H9 (cell line): ENCODE measurements at regions not wholly inside any gene's neighbourhood (a gene's known extent, or its start where the extent isn't known, plus 50 kb on each side); places are given as distances from the start of the nearest gene placed in this dataset.

ENCODE experiments used
- DNase-seq: peaks from one replicate; pipeline ENCODE4 v3.0.0-alpha.2; 2017
- H2AFZ ChIP-seq: one replicate; pipeline ENCODE4 v1.6.1; 2013; ENCODE audit warnings: mild to moderate bottlenecking, low read length, control low read depth, moderate library complexity
- H2AK5ac ChIP-seq: 2 replicates; pipeline ENCODE4 v1.6.1; 2013; ENCODE audit warnings: low read length, control low read depth, mixed read lengths; ENCODE audit not compliant: insufficient read length
- H2BK120ac ChIP-seq: one replicate; pipeline ENCODE4 v1.6.1; 2013; ENCODE audit warnings: low read depth, mild to moderate bottlenecking, low read length, control low read depth, inconsistent platforms; ENCODE audit not compliant: poor library complexity, severe bottlenecking
- H2BK12ac ChIP-seq: 2 replicates; pipeline ENCODE4 v1.6.1; 2013; ENCODE audit warnings: low read length, control low read depth, mixed read lengths, low read depth; ENCODE audit not compliant: insufficient read length
- H2BK15ac ChIP-seq: 2 replicates; pipeline ENCODE4 v1.6.1; 2013; ENCODE audit warnings: low read depth, low read length, control low read depth
- H2BK20ac ChIP-seq: one replicate; pipeline ENCODE4 v1.6.1; 2013; ENCODE audit warnings: low read depth, mild to moderate bottlenecking, low read length, control low read depth, inconsistent platforms; ENCODE audit not compliant: poor library complexity, severe bottlenecking
- H2BK5ac ChIP-seq: 2 replicates; pipeline ENCODE4 v1.6.1; 2013; ENCODE audit warnings: low read length, control low read depth, mixed read lengths; ENCODE audit not compliant: insufficient read length
- H3K14ac ChIP-seq: 2 replicates; pipeline ENCODE4 v1.6.1; 2013; ENCODE audit warnings: low read length, control low read depth; ENCODE audit not compliant: insufficient read depth
- H3K18ac ChIP-seq: 2 replicates; pipeline ENCODE4 v1.6.1; 2013; ENCODE audit warnings: low read depth, mild to moderate bottlenecking, mixed read lengths, low read length, control low read depth; ENCODE audit not compliant: insufficient read length
- H3K23ac ChIP-seq: 2 replicates; pipeline ENCODE4 v1.6.1; 2013; ENCODE audit warnings: low read length, control low read depth, mixed read lengths, low read depth; ENCODE audit not compliant: insufficient read length
- H3K23me2 ChIP-seq: 2 replicates; pipeline ENCODE4 v1.6.1; 2013; ENCODE audit warnings: low read depth, mild to moderate bottlenecking, mixed read lengths, low read length, control low read depth; ENCODE audit not compliant: insufficient read length, poor library complexity, severe bottlenecking
- H3K27ac ChIP-seq: 2 replicates; pipeline ENCODE4 v1.5.1; 2013; ENCODE audit warnings: low read length, control low read depth, mixed read lengths, low read depth; ENCODE audit not compliant: insufficient read length
- H3K27me3 ChIP-seq: 2 replicates; pipeline ENCODE4 v1.6.1; 2013; ENCODE audit warnings: low read length, control low read depth, inconsistent platforms; ENCODE audit not compliant: insufficient read depth
- H3K4ac ChIP-seq: 2 replicates; pipeline ENCODE4 v1.6.1; 2013; ENCODE audit warnings: low read depth, mild to moderate bottlenecking, control low read depth, inconsistent platforms, low read length, moderate library complexity
- H3K4me1 ChIP-seq: 2 replicates; pipeline ENCODE4 v1.6.1; 2013; ENCODE audit warnings: low read length, control low read depth, inconsistent platforms; ENCODE audit not compliant: insufficient read depth
- H3K4me2 ChIP-seq: 2 replicates; pipeline ENCODE4 v1.6.1; 2013; ENCODE audit warnings: low read length, control low read depth, mixed read lengths; ENCODE audit not compliant: insufficient read length, insufficient read depth
- H3K56ac ChIP-seq: 2 replicates; pipeline ENCODE4 v1.6.1; 2013; ENCODE audit warnings: low read depth, mild to moderate bottlenecking, mixed read lengths, low read length, control low read depth; ENCODE audit not compliant: insufficient read length
- H3K79me1 ChIP-seq: 2 replicates; pipeline ENCODE4 v1.6.1; 2013; ENCODE audit warnings: low read depth, mild to moderate bottlenecking, moderate library complexity, low read length, control low read depth, inconsistent platforms; ENCODE audit not compliant: insufficient read depth, poor library complexity, severe bottlenecking
- H3K79me2 ChIP-seq: 2 replicates; pipeline ENCODE4 v1.6.1; 2013; ENCODE audit warnings: low read length, control low read depth, inconsistent platforms; ENCODE audit not compliant: insufficient read depth
- H3K9ac ChIP-seq: 2 replicates; pipeline ENCODE4 v1.6.1; 2013; ENCODE audit warnings: low read length, control low read depth, mixed read lengths; ENCODE audit not compliant: insufficient read length; ENCODE audit errors: extremely low read depth
- H3K9me3 ChIP-seq: one replicate; pipeline ENCODE4 v1.6.1; 2013; ENCODE audit warnings: low read depth, low read length, inconsistent platforms; ENCODE audit not compliant: control insufficient read depth
- H3T11ph ChIP-seq: one replicate; pipeline ENCODE4 v1.6.1; 2013; ENCODE audit warnings: mild to moderate bottlenecking, low read length, control low read depth, inconsistent platforms
- H4K20me1 ChIP-seq: one replicate; pipeline ENCODE4 v1.6.1; 2013; ENCODE audit not compliant: control insufficient read depth, insufficient read length, insufficient read depth
- H4K5ac ChIP-seq: 2 replicates; pipeline ENCODE4 v1.6.1; 2013; ENCODE audit warnings: low read depth, mild to moderate bottlenecking, mixed read lengths, low read length, control low read depth; ENCODE audit not compliant: insufficient read length
- H4K8ac ChIP-seq: replicated peaks from 2 replicates; pipeline ENCODE4 v1.6.1; 2013; ENCODE audit warnings: low read length, control low read depth, mixed read lengths, low read depth; ENCODE audit not compliant: insufficient read length
- H4K91ac ChIP-seq: 2 replicates; pipeline ENCODE4 v1.6.1; 2013; ENCODE audit warnings: low read depth, mild to moderate bottlenecking, moderate library complexity, mixed read lengths, low read length, control low read depth; ENCODE audit not compliant: insufficient read length
- H3K27ac Mint-ChIP-seq, 3 experiments: 2 replicates in 2 of 3; 3 replicates in 1 of 3; pipeline ENCODE4 v1.8.0; 2020 to 2021; ENCODE audit warnings: mixed read lengths in 3 of 3, mild to moderate bottlenecking in 1 of 3, moderate library complexity in 1 of 3
- H3K27me3 Mint-ChIP-seq: 2 replicates; pipeline ENCODE4 v1.8.0; 2021; ENCODE audit warnings: low read depth, mild to moderate bottlenecking, moderate library complexity, mixed read lengths
- H3K36me3 Mint-ChIP-seq, 3 experiments: 2 replicates in 2 of 3; 3 replicates in 1 of 3; pipeline ENCODE4 v1.8.0; 2020 to 2021; ENCODE audit warnings: low read depth in 3 of 3, mixed read lengths in 3 of 3; ENCODE audit not compliant: insufficient read depth in 1 of 3
- H3K4me1 Mint-ChIP-seq, 2 experiments: 2 replicates each; pipeline ENCODE4 v1.8.0; 2020; ENCODE audit warnings: mixed read lengths in 2 of 2
- H3K4me3 Mint-ChIP-seq, 2 experiments: 2 replicates in 1 of 2; 3 replicates in 1 of 2; pipeline ENCODE4 v1.8.0; 2020 to 2021; ENCODE audit warnings: mild to moderate bottlenecking in 2 of 2, mixed read lengths in 2 of 2, moderate library complexity in 1 of 2
- H3K9me3 Mint-ChIP-seq, 2 experiments: 2 replicates in 1 of 2; 3 replicates in 1 of 2; pipeline ENCODE4 v1.8.0; 2020; ENCODE audit warnings: mild to moderate bottlenecking in 2 of 2, mixed read lengths in 2 of 2, moderate library complexity in 1 of 2
- CTCF ChIP-seq: fragments of 200-600 bp; sonication (generic); conservative IDR thresholded peaks from 3 replicates; pipeline ENCODE4 v1.8.0; 2021; ENCODE audit warnings: antibody characterized with exemption, mild to moderate bottlenecking
- WGBS: extraction: QIAGEN DNeasy Blood & Tissue Kit; methylation state at CpG from one replicate; pipeline ENCODE4 v1.1.7; 2013; ENCODE audit warnings: missing lambda C conversion rate, low lambda C conversion rate, mixed read lengths; ENCODE audit not compliant: insufficient read length; ENCODE audit errors: extremely low coverage; 5-methylcytosine and 5-hydroxymethylcytosine counted together

DNA sequence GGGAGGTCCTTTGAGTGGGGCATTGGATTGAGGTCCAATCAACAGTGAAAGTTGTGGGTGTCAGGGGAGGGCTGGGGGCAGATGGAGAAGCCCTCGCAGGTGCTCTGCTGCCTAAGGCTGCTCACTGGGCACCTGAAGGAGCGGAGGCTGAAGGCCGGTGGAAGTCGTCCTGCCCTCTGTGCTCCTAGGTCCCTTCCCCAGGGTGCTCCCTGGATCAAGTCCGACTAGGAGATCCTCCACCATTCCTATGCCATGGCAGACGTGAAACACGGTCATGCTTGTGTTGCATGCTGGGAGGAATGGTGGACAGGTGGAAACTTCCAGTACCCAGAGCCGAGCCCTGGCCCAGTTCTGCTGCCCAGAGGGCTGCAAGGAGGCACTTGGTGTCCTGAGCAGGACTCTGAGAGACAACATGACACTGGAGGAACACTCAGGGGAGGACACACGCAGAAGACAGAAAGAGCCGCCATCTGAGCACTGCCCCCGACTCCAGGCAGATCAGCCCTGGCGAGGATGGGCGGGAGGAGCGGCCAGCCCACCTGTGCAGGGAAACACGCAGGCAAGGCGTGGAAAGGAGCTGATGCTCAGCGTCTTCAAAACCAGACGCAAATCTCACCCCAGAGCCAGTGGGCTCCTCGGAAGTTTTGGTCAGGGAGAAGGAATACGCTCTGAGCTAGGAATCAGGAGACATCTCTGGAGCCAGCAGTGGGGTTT is 786.8 kb downstream of the BRD1 start:
- Histone ChIP-seq H2BK20ac (no peak overlapping the region), H3K27me3 (no peaks in the 10 kb centered on the region), H2BK12ac (no peak overlapping the region), H4K8ac (no peak overlapping the region), H3K79me1 (no peaks in the 10 kb centered on the region), H3K23ac (no peak overlapping the region), H3K27ac (no peak overlapping the region), H4K5ac (no peak overlapping the region), H3K23me2 (no peaks in the 10 kb centered on the region), H2AFZ (no peak overlapping the region), H2BK5ac (no peak overlapping the region), H3K56ac (no peak overlapping the region), H3K79me2 (no peaks in the 10 kb centered on the region), H3K14ac (no peak overlapping the region; the same call in 1 of the 2 replicates), H3K9ac (no peak overlapping the region), H2BK15ac (no peak overlapping the region), H3K9me3 (no peaks in the 10 kb centered on the region), H3K18ac (no peak overlapping the region), H3K4me2 (no peak overlapping the region), H4K91ac (no peak overlapping the region), H3K4me1 (no peaks in the 10 kb centered on the region), H3T11ph (no peak overlapping the region), H3K4ac (no peak overlapping the region), H2BK120ac (no peak overlapping the region), H4K20me1 (no peaks in the 10 kb centered on the region), H2AK5ac (no peak overlapping the region)
- Mint-ChIP-seq H3K36me3 (peaks cover 0 to 6% (median 2%) of the 10 kb centered on the region in 3 experiments; a peak in 2 of 7 replicates), H3K4me3 (no peak overlapping the region), H3K27ac (no peak overlapping the region; a peak in 1 of 7 replicates), H3K4me1 (peaks cover 3 to 6% of the 10 kb centered on the region in 2 experiments; a peak in 2 of 4 replicates), H3K9me3 (peaks cover 0 to 5% of the 10 kb centered on the region in 2 experiments; a peak in 4 of 5 replicates), H3K27me3 (peaks cover 21% of the 10 kb centered on the region)
- no CpG with 5 or more reads among the region's 20 CpGs for WGBS
- no peak for DNase-seq
- TF ChIP-seq CTCF = no peak
